ENCODE measurements at regions not wholly inside any gene's neighbourhood (a gene's known extent, or its start where the extent isn't known, plus 50 kb on each side); places are given as distances from the start of the nearest gene placed in this dataset.
"Not testable (repeated sequence)": the region's sequence is repeated elsewhere in the genome, so short reads cannot be mapped to it uniquely, and the experiment has no call there.

DNA sequence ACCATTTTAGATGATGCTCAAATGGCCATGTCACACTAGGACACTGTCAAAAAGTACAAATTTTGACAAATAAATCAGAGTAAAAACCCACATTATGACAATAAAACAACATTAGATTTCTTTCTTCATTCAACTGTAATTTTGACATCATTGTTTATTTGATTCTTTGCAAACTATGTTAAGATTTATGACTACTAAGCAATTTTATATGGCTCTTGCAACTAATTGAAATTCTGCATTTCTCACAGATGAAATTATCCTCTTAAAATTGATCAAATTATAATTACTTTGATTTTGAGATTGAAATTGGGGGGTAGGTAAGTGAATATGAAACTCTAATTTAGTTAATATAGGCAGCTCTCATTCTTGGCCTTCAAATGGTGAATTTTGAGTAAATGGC, 59.8 kb downstream of the ATOH1 start:
- no peak for DNase-seq

DNA sequence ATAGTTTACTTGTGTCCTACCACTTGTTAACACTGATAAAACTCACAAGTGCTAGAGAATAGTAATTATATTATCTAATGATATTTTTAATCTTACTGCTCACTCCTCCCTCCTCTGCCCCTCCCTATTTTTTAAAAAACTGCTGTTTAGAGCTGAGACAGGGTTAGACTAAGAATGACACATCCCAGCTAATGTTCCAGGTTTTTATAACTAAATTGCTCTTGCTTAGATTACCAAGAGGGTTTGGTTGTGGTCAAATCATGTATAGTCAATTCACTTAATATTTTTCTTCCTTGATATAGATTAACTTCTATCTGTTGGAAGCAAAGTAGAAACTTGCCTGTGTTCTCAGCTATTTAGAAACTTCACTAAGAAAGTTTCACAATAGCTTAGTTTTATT, 60.2 kb downstream of the ATOH1 start:
- no peak for DNase-seq

DNA sequence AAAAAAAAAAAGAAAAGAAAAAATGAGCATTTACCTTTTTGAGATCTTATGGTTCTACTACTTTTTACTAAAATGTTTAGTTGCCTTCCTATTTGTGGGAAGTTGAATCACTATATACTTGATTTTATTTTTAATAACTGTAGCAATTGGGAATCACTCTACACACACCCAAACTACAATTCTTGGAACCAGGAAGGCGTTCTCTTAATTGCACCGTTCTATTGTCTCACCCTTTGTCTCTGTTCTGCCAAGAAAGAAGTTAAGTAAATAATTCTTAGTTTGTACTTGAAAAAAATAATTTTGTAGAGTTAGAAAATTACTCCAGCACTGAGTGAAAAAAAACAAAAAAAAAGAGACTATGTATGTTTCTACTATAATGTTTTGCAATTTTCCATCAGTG, 62.7 kb downstream of the ATOH1 start:
- no peak for DNase-seq

DNA sequence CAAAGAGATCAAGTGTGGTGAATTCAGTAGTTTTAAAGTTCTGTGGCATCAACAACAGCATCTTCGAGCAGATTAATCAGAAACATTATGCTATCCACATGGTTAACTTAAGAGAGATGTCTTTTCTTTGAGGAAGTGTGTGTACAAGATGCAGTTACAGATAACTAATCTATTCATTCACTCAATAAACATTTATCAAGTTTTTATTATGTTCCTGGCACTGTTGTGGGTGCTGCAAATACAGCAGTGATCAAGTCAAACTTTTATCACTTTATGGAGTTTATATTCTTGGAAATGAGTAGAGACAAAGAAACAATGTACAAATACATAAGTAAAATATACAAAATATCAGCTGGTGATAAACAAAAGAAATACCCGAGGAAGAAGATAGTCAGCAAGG, 66.4 kb downstream of the ATOH1 start:
- DNase-seq, result no peak

DNA sequence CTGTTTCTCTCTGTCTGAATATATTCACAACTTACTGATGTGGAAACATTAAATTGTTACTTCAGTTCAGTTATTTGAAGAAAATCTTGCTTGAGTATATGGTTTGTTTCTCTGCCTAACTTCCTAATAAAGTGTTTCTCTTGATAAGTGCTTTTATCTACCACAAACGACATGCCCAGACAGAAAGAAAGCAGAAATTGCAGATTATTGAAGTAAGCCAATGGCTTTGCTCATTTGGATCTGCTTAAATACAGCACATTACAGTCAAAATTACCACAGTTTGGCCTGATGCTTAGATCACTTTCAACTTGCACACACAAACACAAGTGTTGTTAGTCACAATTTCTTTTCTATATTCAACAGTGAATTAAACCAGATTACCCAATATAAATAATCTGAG, 68.0 kb downstream of the ATOH1 start:
- DNase-seq, result no peak

DNA sequence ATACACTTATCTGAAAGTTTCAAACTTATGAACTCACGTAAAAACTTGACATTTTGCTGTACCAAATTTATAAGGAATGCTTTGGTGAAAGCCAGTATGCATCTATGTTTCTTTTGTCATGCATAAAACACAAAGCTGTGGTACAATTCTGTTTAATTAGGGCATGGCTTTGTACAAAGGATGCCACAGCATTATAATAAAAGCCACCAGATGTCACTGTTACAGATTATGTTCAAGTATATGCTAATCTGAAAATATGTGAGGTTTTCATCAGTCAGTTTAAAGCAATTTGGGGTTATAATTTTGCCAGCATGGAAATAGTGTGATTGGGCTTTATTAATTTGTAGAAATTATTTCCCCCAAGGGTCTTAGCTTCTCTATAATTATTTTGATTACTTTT, 69.0 kb downstream of the ATOH1 start:
- no peak for DNase-seq

DNA sequence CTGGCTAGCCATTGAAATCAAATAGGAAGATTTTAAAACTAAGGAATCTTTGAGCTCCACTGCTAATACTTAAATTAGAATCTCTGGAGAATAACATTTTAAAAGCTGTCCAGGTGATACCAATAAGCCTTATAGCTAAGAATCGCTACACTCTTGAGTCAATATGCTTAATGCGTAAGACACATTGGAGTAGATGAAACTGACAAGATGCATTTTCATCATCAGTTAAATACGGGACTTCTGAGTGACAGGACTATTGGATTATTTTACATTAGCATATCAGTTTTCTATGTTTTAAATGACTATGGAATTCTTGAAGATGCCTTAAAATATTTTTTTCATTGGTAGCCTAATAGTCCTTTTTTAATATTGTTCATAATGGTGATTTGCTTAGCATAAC, 80.2 kb downstream of the ATOH1 start:
- DNase-seq, result no peak

DNA sequence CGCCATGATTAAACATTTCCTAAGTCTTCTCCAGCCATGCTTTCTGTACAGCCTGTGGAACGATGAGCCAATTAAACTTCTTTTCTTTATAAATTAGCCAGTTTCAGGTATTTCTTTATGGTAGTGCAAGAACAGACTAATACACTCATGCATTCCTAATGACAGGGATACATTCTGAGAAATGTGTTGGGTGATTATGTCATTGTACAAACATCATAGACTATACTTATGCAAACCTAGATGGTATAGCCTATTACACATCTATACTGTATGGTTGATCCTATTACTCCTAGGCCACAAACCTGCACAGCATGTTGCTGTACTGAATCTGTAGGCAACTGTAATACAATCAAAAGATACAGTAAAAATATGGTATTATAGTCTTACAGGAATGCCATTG, 83.1 kb downstream of the ATOH1 start:
- no peak for DNase-seq

DNA sequence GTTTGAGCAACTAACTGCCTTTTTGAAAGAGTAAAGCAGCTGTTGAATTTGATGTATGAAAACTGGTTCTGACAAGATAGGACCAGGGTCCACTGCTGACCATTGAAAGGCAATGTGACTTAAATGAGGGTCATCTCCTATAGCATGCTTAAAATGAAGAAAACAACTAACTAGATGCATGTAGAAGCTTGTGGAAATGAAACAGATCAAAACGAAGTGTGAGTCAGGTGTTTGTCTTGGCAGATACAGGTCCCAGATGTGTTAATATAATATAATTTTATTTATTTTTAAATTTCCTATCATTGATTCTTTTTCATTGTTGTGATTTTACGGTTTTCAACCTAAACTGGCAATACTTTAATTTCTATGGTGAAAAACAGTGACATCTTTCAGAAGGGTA, 83.6 kb downstream of the ATOH1 start:
- DNase-seq, result no peak

DNA sequence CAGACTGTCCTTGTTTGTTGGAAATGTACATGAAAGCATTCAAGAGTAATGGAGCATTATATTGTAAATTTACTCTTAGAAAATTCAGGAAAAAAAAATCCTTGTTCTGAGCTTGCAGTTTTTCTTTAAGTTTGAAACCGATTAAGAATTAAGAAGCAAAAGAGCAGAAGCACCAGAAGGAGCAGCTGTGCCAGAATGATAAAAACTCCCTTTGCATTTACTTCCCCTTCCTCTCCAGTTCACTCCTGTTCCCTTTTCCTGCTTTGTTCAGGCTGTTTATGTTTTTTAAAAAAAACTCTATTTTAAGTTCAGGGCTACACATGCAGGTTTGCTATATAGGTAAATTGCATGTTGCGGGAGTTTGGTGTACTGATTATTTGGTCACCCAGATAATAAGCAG, 90.3 kb downstream of the ATOH1 start:
- DNase-seq, result no peak

DNA sequence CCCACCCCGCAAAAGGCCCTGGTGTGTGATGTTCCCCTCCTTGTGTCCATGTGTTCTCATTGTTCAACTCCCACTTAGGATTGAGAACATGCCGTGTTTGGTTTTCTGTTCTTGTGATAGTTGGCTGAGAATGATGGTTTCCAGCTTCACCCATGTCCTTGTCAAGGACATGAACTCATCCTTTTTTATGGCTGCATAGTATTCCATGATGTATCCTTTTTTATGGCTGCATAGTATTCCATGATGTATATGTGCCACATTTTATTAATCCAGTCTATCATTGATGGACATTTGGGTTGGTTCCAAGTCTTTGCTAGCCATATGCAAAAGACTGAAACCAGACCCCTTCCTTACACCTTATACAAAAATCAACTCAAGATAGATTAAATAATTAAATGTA, 95.0 kb downstream of the ATOH1 start:
- DNase-seq, result not testable (repeated sequence)

DNA sequence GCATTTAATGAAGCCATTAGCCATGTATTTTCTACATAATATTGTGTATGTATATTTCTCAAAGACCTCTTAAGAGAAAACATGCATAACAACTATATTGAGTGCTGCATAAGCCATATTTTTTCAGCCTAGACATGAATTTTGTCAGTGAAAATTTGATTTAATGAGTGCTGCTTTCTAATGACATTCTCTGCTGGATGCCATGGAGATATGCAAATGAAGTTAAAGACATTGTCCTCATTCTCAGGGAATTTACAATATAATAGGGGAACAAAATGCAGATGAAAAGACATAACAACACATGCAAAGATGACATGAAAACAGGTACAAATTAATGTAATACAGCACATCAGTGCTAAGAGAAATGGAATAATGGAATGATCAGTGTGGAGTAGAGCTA, 118.7 kb downstream of the ATOH1 start:
- no peak for DNase-seq

DNA sequence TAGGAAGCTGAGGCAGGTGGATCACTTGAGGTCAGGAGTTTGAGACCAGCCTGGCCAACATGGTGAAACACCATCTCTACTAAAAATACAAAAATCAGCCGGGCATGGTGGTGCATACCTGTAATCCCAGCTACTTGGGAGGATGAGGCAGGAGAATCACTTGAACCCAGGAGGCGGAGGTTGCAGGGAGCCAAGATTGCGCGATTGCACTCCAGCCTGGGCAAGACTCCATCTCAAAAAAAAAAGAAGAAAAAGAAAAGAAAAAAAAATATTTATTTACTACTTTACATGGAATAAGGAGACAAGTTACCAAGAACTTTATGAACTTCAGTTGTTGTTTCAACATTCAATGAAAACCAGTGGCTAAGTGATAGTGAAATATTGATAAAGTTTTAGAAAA, 121.7 kb downstream of the ATOH1 start:
- DNase-seq, result not testable (repeated sequence)

DNA sequence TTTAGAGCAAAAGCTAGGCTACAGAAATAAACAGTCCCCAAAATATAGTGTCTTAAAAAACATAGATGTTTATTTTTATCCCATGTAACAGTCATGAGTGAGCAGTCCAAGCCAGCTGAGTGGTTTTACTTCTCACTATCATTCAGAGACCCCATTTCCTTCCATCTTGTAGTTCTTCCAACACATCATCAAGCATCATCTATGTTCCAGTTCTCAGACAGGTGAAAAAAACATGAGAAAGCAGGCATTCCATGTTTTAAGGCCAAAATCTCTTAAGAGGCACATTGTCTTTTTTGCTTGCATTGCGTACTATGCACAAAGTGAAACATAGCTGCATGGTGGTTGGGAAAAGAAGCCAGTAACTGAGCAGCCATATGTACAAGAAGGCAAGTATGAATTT, 128.6 kb downstream of the ATOH1 start:
- DNase-seq, result no peak

DNA sequence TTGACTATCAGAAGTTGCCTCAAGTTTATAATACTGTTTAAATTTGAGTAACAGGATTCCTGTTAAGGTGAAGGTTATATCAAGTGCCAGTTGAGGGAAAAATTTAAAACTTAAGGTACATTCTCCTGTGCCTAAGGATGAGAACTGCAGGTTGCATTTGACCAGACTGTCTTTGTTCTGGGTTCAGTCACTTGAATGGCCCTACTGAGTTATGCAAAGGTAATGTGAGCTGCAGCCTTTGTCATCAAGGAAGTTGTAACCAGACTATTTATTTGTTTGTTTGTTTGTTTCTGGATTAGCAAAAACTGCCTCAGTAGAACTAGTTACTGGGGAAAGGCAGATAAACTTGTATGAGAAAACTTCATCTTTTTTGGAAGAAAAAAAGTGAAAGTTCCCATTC, 131.9 kb downstream of the ATOH1 start:
- DNase-seq, result no peak

DNA sequence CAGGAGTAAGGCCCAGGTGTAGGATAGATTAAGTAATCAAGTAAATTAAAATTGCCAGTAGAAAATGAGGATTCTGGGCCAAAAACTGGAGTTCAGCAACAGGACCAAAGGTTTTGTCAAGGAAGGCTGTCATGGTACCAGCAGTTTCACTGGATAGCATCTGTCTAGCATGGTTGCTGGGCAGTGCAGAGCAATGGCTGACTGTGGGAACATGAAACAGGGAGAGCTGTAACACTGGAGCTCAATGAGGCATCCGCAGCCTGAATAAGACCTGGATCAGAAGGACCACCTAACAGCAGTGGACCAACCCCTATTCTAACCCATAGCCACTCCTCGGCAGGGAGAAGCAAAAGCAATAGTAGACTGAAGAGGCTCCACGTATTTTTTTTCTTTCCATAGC, 132.4 kb downstream of the ATOH1 start:
- no peak for DNase-seq

DNA sequence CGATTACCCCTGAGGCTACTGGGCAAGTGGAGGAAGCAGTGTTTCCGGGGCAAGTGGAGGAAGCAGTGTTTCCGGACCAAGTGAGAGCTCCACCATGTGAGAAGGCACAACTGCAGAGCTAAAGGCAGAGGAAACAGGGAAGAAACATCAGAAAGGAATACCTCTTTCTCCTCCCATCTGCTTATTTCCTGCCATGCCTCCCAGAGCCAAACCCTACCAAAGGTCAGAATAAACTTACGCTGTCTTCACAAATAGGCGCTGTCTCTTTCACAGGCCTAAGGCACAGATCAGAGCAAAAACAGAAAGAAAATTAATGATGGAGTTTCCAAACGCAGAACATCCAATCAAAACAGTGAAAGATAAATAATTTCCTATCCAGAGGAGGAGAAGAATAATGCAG, 153.0 kb downstream of the ATOH1 start:
- DNase-seq, result no peak

DNA sequence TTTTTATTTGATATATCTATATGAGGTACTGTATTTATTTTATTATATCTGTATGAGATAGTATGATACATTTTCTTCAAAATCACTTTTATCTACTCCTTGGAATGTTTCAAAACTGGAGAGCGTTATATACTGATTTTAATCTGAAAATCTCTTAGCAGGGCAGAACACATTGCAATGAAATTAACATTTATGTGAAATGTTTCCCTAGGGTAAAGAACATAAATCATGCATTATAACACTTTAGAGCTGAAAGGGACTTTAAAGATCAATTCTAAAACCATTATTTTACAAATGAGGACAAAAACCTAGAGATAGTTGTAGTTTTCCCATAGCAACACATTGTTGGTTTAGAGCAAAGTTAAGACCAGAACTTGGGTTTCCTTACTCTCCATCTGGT, 153.7 kb downstream of the ATOH1 start:
- no peak for DNase-seq

DNA sequence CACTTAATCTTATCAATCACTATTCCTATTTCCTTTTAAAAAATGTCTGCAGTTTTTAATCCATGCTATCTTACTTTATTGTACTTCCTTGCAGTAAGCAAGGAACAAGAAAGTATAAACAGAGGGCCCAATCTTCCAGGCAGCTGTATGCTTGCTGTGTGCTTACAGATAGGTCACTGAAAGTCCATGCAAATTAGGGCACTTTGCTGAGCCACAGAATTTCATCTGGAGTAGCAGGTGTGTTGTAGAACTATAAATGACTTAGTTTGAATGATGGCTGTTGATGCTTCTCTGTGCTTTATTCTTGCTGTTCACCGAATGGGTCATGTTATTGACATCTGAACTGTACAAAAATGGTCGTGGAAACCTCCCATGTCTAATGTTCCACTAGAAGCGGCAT, 154.6 kb downstream of the ATOH1 start:
- no peak for DNase-seq

DNA sequence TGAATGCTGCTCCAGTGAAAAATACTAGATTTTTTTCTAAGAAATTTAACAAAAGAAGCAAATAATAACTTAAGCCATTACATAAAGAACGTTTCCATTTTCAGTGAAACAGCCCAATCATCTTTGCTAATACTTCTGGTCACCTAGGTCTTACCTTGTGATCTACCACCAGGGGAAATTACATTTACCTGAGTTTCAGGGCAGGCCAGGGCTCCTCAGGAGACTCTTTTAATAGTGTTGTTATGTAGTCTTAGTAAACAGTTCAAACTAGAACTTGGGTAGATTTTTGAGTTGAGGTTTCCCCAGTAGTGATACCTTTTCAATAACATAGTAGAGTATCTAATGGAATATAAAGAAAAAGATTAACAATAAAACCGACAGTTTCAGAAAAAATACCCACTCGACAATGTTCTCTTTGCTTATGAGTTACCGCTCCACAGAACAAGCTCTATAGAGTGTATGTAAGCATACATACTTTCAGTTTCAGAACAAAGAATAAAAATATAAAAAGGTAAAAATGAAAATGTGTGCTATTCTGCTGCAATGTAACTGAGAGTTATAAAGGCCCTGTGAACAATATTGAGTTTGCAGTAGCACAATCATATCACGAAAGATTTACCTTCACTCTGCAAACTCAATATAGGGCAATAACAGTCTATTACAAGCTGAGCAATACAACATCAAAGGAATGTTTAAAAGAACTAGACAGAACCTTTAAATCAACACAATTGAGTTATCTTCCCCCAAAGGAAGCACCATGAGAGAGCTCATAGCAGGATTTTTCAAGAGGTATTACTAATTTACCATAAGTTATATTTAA, 165.8 kb downstream of the ATOH1 start:
- no peak for DNase-seq

DNA sequence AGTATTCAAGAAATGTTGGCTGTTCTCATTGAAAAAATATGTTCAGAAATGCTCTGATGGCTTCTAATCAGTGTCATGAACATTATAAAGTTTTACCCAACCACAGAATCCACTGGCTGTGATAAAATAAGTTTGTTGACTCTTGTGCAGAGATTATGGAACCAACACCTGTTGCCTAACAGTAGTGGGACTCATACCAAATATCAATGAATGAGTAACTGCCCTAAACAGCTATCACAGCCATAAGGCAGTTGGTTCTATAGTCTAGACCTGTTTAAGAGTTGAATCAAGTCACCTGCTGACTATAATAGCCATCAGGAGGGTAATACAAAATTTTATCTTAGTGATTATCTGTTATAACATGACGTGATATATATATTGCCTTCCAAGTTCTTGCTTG, 168.3 kb downstream of the ATOH1 start:
- no peak for DNase-seq

DNA sequence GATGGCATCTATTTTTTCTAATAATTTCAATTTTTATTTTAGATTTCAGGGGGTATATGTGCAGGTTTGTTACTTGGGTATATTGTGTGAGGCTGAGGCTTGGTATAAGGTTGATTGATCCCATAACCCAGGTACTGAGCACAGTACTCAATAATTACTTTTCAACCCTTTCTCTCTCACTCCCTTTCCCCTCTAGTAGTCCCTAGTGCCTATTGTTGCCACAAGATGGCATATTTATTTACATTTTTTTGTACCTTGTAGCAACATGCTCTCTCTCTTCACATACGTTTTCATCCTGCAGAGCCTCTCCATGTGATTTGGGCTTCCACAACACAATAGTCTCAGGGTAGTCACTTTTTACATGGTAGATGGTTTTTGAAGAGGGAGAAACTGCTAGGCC, 172.0 kb downstream of the ATOH1 start:
- no peak for DNase-seq

DNA sequence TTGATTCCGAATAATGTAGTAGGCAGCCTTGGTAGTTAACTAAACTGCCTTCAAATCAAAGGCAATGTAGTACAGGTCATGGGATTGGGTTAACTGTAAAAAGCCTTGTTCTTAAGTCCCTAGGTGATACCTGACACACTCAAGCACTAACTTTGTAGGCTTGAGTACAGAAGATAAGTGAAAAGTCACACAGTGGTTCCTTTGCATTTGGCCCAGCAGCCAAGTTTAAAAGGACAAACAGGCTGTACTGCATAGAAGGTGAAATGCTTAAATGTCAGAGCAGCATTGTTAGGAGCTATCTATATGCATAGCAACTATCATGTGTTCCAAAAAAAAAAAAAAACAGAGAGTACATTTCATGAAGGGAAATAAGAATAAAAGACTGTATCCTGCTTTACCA, 178.4 kb downstream of the ATOH1 start:
- no peak for DNase-seq

DNA sequence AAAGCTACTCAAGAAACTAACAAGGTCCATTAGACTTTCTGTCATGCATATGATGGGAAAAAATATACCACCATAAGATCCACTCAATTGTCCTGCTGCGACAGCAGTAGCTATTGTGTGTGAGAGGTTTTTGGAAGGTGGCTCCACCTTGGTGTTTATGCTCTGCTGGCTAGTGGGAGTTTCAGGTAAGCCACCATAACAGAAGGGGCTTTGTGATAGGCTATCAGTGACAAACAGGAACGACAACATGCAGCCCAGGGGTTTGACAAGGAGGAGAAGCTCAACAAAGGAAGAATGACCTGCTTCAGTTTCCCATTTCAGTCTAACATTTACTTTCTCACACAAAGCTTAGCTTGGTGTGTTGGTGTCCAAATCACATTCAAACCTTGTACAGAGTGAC, 182.6 kb downstream of the ATOH1 start:
- DNase-seq, result peak; percentile 85

DNA sequence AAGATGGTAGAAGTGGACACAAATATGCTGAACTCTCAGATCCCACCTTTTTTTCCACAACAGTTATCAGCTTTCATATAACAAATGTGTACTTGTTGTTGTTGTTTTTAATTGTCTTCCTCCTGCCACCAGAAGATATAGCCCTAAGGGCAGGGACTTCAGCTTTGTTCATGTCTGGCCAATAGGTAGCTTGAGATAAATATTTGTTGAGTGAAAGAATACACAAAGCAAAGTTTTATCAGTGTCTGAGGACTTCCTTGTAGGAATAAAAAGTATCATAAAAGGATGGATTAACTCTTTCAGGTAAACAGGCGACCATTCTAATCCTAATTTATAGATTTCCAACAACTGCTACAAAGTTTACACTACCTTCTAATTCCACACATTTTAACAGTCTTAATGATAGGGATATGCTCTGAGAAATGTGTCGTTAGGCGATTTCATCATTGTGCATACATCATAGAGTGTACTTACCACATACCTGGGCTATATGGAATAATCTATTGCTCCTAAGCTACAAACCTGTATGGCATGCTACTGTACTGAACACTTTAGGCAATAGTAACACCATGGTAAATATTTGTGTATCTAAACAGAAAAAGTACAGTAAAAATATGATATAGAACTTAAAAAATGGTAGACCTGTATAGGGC, 186.1 kb downstream of the ATOH1 start:
- no peak for DNase-seq

All from DMS79 treated with DMSO at 0.1 percent for 48 hours (cell line).